GM21786 (cell line): ENCODE measurements at regions not wholly inside any gene's neighbourhood (a gene's known extent, or its start where the extent isn't known, plus 50 kb on each side); places are given as distances from the start of the nearest gene placed in this dataset.
"Not testable (repeated sequence)": the region's sequence is repeated elsewhere in the genome, so short reads cannot be mapped to it uniquely, and the experiment has no call there.

ENCODE experiments used
- ATAC-seq: cut with Tn5 transposase; IDR thresholded peaks from one replicate; pipeline ENCODE4 v1.9.1; 2021; ENCODE audit not compliant: unreplicated experiment

GRCh38 chr15:20625469-20625868 lies 83.9 kb upstream of the GOLGA6L6 start:
- not testable (repeated sequence) for ATAC-seq

GRCh38 chr15:20624085-20624484 lies 82.5 kb upstream of the GOLGA6L6 start:
- ATAC-seq: not testable (repeated sequence)

- not testable (repeated sequence) for ATAC-seq
Measured at GRCh38 chr15:20622117-20622516, 80.5 kb upstream of the GOLGA6L6 start.

- ATAC-seq: not testable (repeated sequence)
Measured at GRCh38 chr15:20614549-20614948, 72.9 kb upstream of the GOLGA6L6 start.

GRCh38 chr15:20612796-20613195 lies 71.2 kb upstream of the GOLGA6L6 start:
- ATAC-seq: not testable (repeated sequence)

- ATAC-seq: not testable (repeated sequence)
Measured at GRCh38 chr15:20612356-20612755, 70.8 kb upstream of the GOLGA6L6 start.

GRCh38 chr15:20611667-20612290 lies 70.2 kb upstream of the GOLGA6L6 start:
- ATAC-seq: not testable (repeated sequence)

- not testable (repeated sequence) for ATAC-seq
Measured at GRCh38 chr15:20608179-20608578, 66.6 kb upstream of the GOLGA6L6 start.

GRCh38 chr15:20597245-20597644 lies 55.6 kb upstream of the GOLGA6L6 start:
- not testable (repeated sequence) for ATAC-seq

- not testable (repeated sequence) for ATAC-seq
Measured at GRCh38 chr15:20594219-20594618, 52.6 kb upstream of the GOLGA6L6 start.

GRCh38 chr15:20591936-20592335 lies 50.3 kb upstream of the GOLGA6L6 start:
- ATAC-seq: not testable (repeated sequence)
